Epidermal melanocyte (primary cell): ENCODE measurements at regions not wholly inside any gene's neighbourhood (a gene's known extent, or its start where the extent isn't known, plus 50 kb on each side); places are given as distances from the start of the nearest gene placed in this dataset.

ENCODE experiments used
- DNase-seq: peaks from one replicate; pipeline ENCODE4 v3.0.0; 2011; ENCODE audit warnings: low spot score; ENCODE audit not compliant: insufficient read length

DNA sequence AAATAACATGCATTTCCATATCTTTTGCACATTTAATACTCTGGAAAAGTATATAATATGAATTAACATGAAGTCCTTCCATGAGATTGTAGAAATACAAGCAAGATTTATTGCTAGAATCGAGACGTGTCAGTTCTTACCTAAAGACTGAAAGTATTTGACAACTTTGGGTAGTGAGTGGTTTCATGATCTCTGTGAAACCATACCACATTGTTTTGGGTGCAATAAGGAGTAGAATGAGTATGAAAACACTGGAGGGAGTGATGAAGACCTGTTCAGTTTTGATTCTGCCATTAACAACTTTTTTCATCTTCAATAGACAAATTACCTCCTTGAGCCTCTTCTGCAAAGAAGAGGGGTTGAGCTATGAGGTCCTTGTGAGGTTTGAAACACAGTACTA is 133.7 kb downstream of the NUDT12 start:
- DNase-seq: no peak

DNA sequence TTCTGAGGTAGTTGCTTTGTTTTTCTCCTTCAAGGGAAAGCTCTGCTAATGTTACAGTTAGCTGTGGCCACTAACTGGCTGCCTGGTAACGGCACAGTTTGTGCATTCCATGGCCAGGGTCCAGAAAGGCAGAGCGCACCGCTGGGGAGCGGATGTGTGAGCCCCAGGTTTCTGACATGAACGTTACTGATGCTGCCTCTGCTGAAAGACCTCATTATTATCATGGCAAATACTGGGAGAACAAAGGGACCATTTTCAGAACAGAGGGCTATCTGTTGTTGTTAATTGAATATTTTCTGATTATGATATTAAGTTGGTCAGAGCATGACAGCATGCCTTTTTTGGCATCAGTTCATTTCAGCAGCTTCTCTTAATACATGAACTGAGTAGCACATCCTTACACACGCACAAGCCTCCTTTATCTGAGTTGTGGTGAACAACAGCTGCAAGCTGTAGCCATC is 134.1 kb downstream of the NUDT12 start:
- peak; percentile 53 for DNase-seq

DNA sequence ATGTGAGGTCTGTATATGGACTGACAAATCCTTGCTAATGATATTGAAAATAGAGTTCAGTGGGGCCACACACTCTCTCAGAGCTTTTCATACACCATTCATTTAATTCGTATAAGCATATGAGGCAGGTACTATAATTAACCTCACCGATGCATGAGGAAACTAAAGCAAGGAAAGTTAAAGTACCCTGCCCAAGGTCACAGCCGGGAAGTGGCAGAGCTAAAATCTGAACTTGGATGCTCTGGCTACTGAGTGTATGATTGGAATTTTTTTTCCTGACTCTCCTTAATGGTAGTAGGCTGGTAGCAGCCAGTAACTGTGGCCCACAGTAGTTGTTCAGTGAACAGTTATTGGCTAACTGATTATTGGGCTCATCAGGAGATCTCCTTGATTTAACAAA is 135.3 kb downstream of the NUDT12 start:
- no peak for DNase-seq

- no peak for DNase-seq
Measured at GRCh38 chr5:103425686-103426454, 136.7 kb downstream of the NUDT12 start.

DNA sequence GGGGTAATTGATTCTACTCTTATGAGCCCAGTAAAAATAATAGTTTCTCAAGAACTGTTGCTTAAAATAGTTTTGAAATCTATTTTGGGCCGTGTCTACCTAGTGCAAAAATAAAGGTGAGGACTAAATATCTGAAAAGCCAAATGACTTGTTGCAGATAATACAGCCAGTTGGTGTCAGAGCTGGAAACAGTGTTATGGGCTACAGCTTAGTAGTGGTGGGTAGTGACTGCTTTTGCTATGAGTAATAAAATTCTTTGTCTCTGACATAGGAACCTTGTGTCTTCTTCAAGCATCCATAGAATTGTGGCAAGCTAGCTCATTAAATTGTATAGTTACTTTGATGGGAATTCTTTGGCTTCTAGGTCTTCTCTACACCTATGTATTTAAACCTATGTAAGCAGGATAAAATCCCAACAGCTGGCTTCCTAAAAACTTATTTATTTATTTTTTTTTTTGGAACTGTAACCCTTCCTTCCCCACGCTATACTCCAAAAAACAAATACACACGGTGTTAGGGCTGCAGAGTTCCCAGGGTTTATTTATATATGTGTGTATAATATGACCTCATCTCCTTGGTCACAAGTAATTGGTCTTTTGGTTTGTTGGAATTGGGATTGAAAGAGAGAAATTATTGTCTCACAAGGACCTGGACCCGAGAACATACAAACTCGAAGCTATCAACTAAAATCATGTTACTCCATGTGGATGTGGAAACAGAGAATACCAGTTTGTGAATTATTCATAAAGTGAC is 138.0 kb downstream of the NUDT12 start:
- no peak for DNase-seq

DNA sequence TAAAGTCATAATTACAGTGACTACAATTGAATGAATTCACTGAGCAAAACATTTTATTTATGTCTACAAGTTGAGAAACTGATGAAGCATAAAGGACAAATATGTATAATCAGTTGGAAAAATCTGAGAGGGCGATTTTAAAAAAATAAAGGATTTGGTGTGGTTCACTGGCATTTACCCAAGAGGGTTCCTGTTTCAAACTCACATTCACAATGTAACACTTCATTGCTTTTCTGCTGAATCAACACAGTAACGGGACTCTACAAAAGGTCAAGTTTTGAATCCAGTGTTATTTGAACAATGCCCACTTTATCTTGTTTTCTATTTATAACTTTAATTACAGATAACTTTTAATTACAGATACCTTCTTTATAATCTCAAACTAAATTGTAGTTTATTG is 138.6 kb downstream of the NUDT12 start:
- no peak for DNase-seq

- DNase-seq: no peak
Measured at GRCh38 chr5:103422756-103423155, 139.8 kb downstream of the NUDT12 start.

DNA sequence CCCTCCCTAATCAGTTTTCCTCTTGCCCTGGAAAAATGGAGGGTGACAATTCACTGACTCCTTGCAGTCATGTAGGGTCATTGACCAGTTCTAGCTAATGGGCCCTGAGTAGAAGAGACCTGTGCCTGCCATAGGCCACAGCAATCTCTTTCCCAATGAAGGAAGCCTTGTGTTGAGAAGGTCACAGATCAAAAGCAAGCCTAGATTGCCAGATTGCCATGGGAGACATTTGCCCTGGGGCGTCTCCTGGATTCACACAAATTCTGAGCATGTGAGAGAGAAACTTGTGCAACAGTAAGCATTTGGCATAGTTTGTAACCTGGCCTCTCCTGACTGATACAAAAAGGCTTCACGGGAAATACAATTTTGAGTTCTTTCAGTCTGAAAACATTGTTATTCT is 148.0 kb downstream of the NUDT12 start:
- DNase-seq: no peak

DNA sequence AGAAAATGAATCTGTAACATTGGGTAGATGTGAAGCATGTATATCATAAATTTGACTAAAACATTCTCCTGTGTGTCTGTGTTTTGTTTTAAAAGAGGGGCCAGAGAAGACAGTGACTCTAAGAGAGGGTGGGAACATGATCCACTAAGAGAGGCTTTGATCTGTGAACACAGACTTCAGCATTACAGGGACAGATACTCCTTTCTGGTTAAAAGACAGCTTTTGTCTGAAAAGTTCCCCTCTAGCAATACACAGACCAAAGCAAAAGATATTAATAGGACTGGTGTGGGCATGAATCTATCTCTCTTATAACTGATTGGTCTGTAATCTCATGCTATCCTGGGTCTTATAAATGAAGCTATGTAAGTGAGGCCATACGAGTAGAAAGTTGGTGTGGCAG is 150.9 kb downstream of the NUDT12 start:
- peak; percentile 57 for DNase-seq

GRCh38 chr5:103410172-103410571 is 151.6 kb downstream of the MACIR start:
- no peak for DNase-seq

DNA sequence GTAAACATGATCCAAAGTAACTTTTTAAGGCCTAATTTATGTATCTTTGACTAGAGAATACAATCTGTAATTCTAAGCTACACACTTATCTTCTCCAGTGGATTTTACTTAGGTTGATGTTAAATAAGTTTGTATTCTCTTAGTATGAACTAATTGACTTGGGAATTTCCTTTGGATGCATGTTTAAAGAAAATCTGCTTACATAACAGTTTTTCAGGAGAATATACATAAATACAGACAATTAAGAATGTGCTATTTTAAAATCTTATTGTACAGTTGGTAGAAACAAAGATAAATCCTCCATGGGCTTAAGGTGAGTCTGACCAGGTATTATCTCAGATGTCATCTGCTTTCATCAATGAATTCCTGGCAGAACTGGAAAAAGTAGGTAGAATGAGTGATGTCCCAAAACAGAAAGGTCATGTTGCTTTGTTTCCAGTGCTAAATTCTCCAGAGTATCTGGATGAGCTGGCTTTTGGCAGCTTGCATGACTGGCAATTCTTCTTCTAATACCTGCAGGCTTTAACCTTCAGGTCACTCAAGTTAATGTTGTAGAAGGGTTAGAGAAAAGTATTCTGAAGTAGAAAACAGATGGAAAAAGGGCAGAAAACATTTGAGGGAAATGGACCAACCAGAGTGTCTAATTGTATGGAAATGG is 150.6 kb downstream of the MACIR start:
- no peak for DNase-seq

DNA sequence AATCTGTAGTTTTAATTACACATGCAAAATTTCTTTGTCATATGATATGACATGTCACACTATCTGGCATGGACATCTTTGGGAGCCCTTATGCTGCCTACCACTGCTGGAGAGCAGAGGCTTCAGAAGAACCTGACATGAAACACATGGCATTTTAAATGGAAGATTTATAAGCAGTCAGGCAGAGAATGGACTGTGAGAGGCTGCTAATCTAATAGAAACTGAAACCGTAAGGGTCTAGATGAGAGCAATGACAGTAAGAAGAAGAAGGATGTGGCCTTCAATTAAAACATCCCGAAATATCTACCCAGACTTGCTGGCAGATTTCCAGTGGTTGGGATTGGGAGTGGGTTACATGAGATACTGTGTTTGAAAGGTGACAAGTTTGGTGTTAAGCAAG is 149.8 kb downstream of the MACIR start:
- no peak for DNase-seq

GRCh38 chr5:103407402-103407801 is 148.8 kb downstream of the MACIR start:
- DNase-seq: no peak

- no peak for DNase-seq
Measured at GRCh38 chr5:103404483-103404882, 145.9 kb downstream of the MACIR start.

DNA sequence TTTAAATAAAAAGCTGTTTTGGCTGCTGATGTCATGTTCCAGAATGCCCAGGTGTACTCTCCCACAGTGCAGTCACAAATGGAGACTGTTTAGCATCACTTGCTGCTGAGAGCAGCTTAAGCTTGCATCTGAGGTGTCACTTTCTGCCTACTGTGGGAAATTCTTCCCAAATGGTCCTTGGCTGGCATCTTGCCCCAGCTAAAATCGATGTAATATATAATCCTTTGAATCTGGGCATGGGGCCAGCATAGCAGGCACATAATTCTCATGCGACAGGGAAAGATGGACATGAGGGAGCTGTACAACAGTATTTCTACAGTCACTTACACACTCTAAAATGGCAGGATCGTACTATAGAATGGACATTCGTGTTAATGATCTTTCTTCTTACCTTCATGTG is 144.3 kb downstream of the MACIR start:
- DNase-seq: no peak

- DNase-seq: no peak
Measured at GRCh38 chr5:103397739-103398581, 139.4 kb downstream of the MACIR start.

DNA sequence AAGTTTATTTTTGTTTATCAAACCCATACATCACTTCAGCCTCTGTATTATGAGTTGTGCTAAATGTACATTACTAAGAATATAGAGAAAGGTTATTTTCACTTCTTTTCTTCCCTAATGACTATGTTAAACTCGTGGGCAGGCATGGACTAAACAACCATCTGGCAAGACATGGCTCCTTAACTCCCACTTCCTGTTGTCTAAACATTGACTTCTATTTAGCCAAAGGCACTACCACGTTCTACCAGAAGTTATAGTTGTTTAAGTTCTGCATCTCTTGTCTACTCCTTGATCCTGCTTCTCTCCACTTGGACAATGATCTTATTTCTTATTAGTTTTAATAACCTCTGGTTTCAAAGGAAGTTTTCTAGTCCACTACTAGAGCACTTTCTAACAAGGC is 136.1 kb downstream of the MACIR start:
- no peak for DNase-seq

DNA sequence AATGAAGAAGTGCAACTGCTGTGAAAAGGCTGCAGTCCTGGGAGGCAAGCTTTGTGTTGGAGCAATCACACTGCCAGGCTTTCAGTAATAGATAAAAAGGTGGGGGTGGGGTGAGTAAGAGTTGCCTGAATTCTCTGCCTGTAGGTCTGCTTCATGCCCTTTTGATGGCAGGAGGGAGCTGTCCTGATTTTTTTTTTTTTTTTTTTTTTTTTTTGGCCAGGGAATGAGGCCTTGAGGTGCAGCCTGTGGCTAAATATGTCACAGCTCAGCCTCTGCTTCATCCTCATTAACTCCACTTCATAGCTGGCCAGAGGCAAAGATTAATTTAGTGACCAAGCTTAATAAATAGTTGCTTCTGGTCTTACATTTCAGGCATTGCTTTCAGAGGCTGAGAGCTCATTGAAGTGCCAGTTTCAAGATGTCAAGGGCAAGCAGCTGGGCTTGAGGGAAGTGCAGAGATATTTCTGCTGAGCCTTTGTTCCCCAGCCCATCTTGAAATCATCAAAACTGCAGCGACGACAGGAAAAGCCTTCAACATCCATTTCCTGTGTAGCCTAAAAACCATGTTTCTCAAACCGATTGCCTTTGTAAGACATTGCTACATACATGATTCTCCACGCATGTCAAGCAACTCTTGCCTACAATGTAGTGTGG is 134.7 kb downstream of the MACIR start:
- DNase-seq: peak; percentile 24

GRCh38 chr5:103391659-103392058 is 133.1 kb downstream of the MACIR start:
- DNase-seq: no peak

GRCh38 chr5:103389846-103390245 is 131.3 kb downstream of the MACIR start:
- no peak for DNase-seq

GRCh38 chr5:103389357-103389756 is 130.8 kb downstream of the MACIR start:
- no peak for DNase-seq
